GM12878 (cell line): ENCODE measurements at regions not wholly inside any gene's neighbourhood (a gene's known extent, or its start where the extent isn't known, plus 50 kb on each side); places are given as distances from the start of the nearest gene placed in this dataset.

Source experiments
- ATAC-seq: fragments of 200-7000 bp; cut with Tn5 transposase; 3 replicates; pipeline ENCODE4 v1.9.1; 2020; ENCODE audit warnings: mild to moderate bottlenecking, moderate library complexity
- BruUV-seq: library from RNA; stranded (reverse); fragments of 400-500 nt; replicated peaks from 2 replicates; lab custom pipeline; 2021; lab: Mats Ljungman, UMichigan
- CTCF ChIA-PET: fragments of 300-600 bp; sonication (Branson Sonifier 250); formaldehyde crosslinking; extraction: SDS; loops from one replicate; lab custom pipeline; 2021; ENCODE audit warnings: inconsistent platforms; lab: Yijun Ruan, JAX
- POLR2A ChIA-PET: fragments of 350-600 bp; formaldehyde crosslinking; extraction: SDS; loops from one replicate; lab custom pipeline; 2021; ENCODE audit warnings: inconsistent platforms; lab: Charles Lee
- RAD21 ChIA-PET: fragments of 300-600 bp; sonication (Branson Sonifier 250); formaldehyde crosslinking; loops from one replicate; lab custom pipeline; 2023; ENCODE audit warnings: antibody characterized with exemption; ENCODE audit not compliant: unreplicated experiment; lab: Charles Lee
- SMC1A ChIA-PET: fragments of 300-600 bp; sonication (Branson Sonifier 250); formaldehyde crosslinking; loops from one replicate; lab custom pipeline; 2023; ENCODE audit not compliant: unreplicated experiment, uncharacterized antibody; lab: Charles Lee
- DNase-seq: peaks from one replicate; pipeline ENCODE4 v3.0.0-alpha.2; 2011; ENCODE audit warnings: low read depth, low spot score
- FAIRE-seq: peaks from 3 replicates; lab custom pipeline; 2011; peaks lifted over from hg19 to GRCh38; lab: Jason Lieb, UNC
- H2AFZ ChIP-seq: 2 replicates; pipeline ENCODE4 v1.6.0; 2011; ENCODE audit warnings: low read depth, low read length, control low read depth; ENCODE audit not compliant: control insufficient read depth
- H3K27ac ChIP-seq: 2 replicates; pipeline ENCODE4 v1.5.1; 2011; ENCODE audit warnings: control low read depth; ENCODE audit not compliant: control insufficient read depth, insufficient read depth
- H3K27me3 ChIP-seq, 2 experiments: replicated peaks in 1 of 2; 2 replicates each; pipeline versions ENCODE4 v1.6.0 to v1.6.1; 2011; ENCODE audit warnings: low read length in 1 of 2; ENCODE audit not compliant: control insufficient read depth in 2 of 2, insufficient read depth in 2 of 2
- H3K36me3 ChIP-seq, 2 experiments: 2 replicates each; pipeline ENCODE4 v1.5.1; 2011; ENCODE audit warnings: low read length in 1 of 2; ENCODE audit not compliant: control insufficient read depth in 2 of 2, insufficient read depth in 2 of 2
- H3K4me1 ChIP-seq: 2 replicates; pipeline ENCODE4 v1.6.1; 2011; ENCODE audit warnings: mild to moderate bottlenecking, low read length, moderate library complexity, mixed read lengths; ENCODE audit not compliant: control insufficient read depth, insufficient read depth
- H3K4me2 ChIP-seq: 2 replicates; pipeline ENCODE4 v1.6.0; 2011; ENCODE audit warnings: control low read depth; ENCODE audit not compliant: control insufficient read depth, insufficient read depth
- H3K4me3 ChIP-seq: fragments of 200-600 bp; sonication (generic); 2 replicates; pipeline ENCODE4 v1.5.1; 2016
- H3K79me2 ChIP-seq: 2 replicates; pipeline ENCODE4 v1.6.0; 2011; ENCODE audit warnings: low read length; ENCODE audit not compliant: control insufficient read depth, insufficient read depth
- H3K9ac ChIP-seq: 2 replicates; pipeline ENCODE4 v1.8.0; 2011; ENCODE audit warnings: low read length, control low read depth, mixed read lengths; ENCODE audit not compliant: control insufficient read depth, insufficient read depth
- H3K9me3 ChIP-seq: replicated peaks from 3 replicates; pipeline ENCODE4 v1.5.1; 2011; ENCODE audit warnings: mild to moderate bottlenecking, low read length; ENCODE audit not compliant: control insufficient read depth, insufficient read depth
- H4K20me1 ChIP-seq: 2 replicates; pipeline ENCODE4 v1.6.0; 2011; ENCODE audit not compliant: control insufficient read depth, insufficient read depth
- JUNB ChIP-seq: IDR thresholded peaks from 2 replicates; pipeline ENCODE4 v1.6.1; 2016; ENCODE audit warnings: antibody characterized with exemption, mild to moderate bottlenecking
- NFYA ChIP-seq: IDR thresholded peaks from 2 replicates; pipeline ENCODE4 v1.6.1; 2011; ENCODE audit warnings: low read depth, mild to moderate bottlenecking, low read length, improper control_type of control experiment, borderline replicate concordance
- PML ChIP-seq: IDR thresholded peaks from 2 replicates; pipeline ENCODE4 v1.6.1; 2012; ENCODE audit warnings: low read length, inconsistent platforms
- PRDM15 ChIP-seq: fragments of 450-650 bp; formaldehyde crosslinking; IDR thresholded peaks from 2 replicates; pipeline ENCODE4 v1.4.0; 2020; ENCODE audit warnings: mild to moderate bottlenecking, moderate library complexity
- SP1 ChIP-seq: IDR thresholded peaks from one replicate; pipeline ENCODE4 v1.6.1; 2011; ENCODE audit warnings: low read depth, low read length
- TCF12 ChIP-seq: IDR thresholded peaks from 2 replicates; pipeline ENCODE4 v1.6.1; 2011; ENCODE audit warnings: low read depth, mild to moderate bottlenecking, low read length
- WGBS: methylation state at CpG from one replicate; pipeline ENCODE4 v1.1.6; 2016; ENCODE audit warnings: low lambda C conversion rate; ENCODE audit not compliant: insufficient replicate concordance, insufficient coverage; ENCODE audit errors: missing lambda C conversion rate; 5-methylcytosine and 5-hydroxymethylcytosine counted together
- in situ Hi-C: fragments of 300-500 bp; cut with MboI; formaldehyde crosslinking; loops from 9 replicates; pipeline ENCODE4 v1.14.3; 2018; ENCODE audit warnings: mixed read lengths
- intact Hi-C: fragments of 100-400 bp; cut with micrococcal nuclease; formaldehyde crosslinking; loops from one replicate; pipeline ENCODE4 v1.14.2; 2022; ENCODE audit not compliant: unreplicated experiment

- Histone ChIP-seq H2AFZ (no peak overlapping the region), H3K4me1 (no peaks in the 10 kb centered on the region), H3K4me2 (no peak overlapping the region), H3K9me3 (no peaks in the 10 kb centered on the region), H3K27ac (no peak overlapping the region), H3K79me2 (no peaks in the 10 kb centered on the region), H3K36me3 (no peaks in the 10 kb centered on the region), H3K9ac (no peak overlapping the region), H3K4me3 (no peak overlapping the region), H4K20me1 (no peaks in the 10 kb centered on the region), H3K27me3 (no peaks in the 10 kb centered on the region)
- FAIRE-seq: no peak
- WGBS: 34% methylated on average over 3 of the region's 3 CpGs
- ChIA-PET RAD21 (no interaction called here), SMC1A (no interaction called here), POLR2A (no interaction called here), CTCF (no interaction called here)
- no TSS peak for BruUV-seq
- peak; percentile 2 for DNase-seq
- in situ Hi-C loops (no loop called here), intact Hi-C loops (no loop called here)
- peak; percentile 37; the same call in 1 of the 3 replicates for ATAC-seq
- TF ChIP-seq SP1 (no peak), JUNB (peak; percentile 27; the same call in 1 of the 2 replicates), PML (no peak), PRDM15 (CRISPR knock-in tag) (no peak), TCF12 (no peak), NFYA (no peak)
Observed at GRCh38 chr1:118271883-118272282, 86.9 kb upstream of the SPAG17 start.
